GM23338 (cell line): ENCODE measurements at regions not wholly inside any gene's neighbourhood (a gene's known extent, or its start where the extent isn't known, plus 50 kb on each side); places are given as distances from the start of the nearest gene placed in this dataset.

Experiments used
- ATAC-seq: fragments of 200-7000 bp; cut with Tn5 transposase; 3 replicates; pipeline ENCODE4 v1.9.1; 2020
- DNase-seq: peaks from one replicate; pipeline ENCODE4 v3.0.0-alpha.2; 2015; ENCODE audit warnings: low spot score
- H2AFZ ChIP-seq: fragments of 200-600 bp; sonication (generic); 2 replicates; pipeline ENCODE4 v1.8.0; 2016; ENCODE audit warnings: antibody characterized with exemption, mild to moderate bottlenecking, moderate library complexity
- H3F3A ChIP-seq: fragments of 200-600 bp; sonication (generic); replicated peaks from 2 replicates; pipeline ENCODE4 v1.8.0; 2017; ENCODE audit warnings: antibody characterized with exemption, mixed run types, low read depth
- H3K27ac ChIP-seq: fragments of 200-600 bp; sonication (generic); 2 replicates; pipeline ENCODE4 v1.6.1; 2016; ENCODE audit warnings: low read depth
- H3K27me3 ChIP-seq: fragments of 200-600 bp; sonication (generic); 2 replicates; pipeline ENCODE4 v1.8.0; 2016; ENCODE audit warnings: mild to moderate bottlenecking, mixed run types, moderate library complexity; ENCODE audit not compliant: insufficient read depth
- H3K36me3 ChIP-seq: fragments of 200-600 bp; sonication (generic); 2 replicates; pipeline ENCODE4 v1.8.0; 2016; ENCODE audit warnings: mild to moderate bottlenecking; ENCODE audit not compliant: insufficient read depth
- H3K4me1 ChIP-seq: fragments of 200-600 bp; sonication (generic); 2 replicates; pipeline ENCODE4 v1.8.0; 2016; ENCODE audit warnings: mild to moderate bottlenecking, moderate library complexity; ENCODE audit not compliant: insufficient read depth
- H3K4me2 ChIP-seq: fragments of 200-600 bp; sonication (generic); 2 replicates; pipeline ENCODE4 v1.7.1; 2017; ENCODE audit warnings: mixed run types
- H3K4me3 ChIP-seq: fragments of 200-600 bp; sonication (generic); 2 replicates; pipeline ENCODE4 v1.6.1; 2016; ENCODE audit warnings: mixed run types
- H3K79me2 ChIP-seq: fragments of 200-600 bp; sonication (generic); replicated peaks from 2 replicates; pipeline ENCODE4 v1.8.0; 2017; ENCODE audit warnings: mild to moderate bottlenecking; ENCODE audit not compliant: insufficient read depth
- H3K9me2 ChIP-seq: fragments of 200-600 bp; sonication (generic); 2 replicates; pipeline ENCODE4 v1.8.0; 2017; ENCODE audit not compliant: insufficient read depth
- H4K20me1 ChIP-seq: fragments of 200-600 bp; sonication (generic); replicated peaks from 2 replicates; pipeline ENCODE4 v1.8.0; 2017; ENCODE audit warnings: mild to moderate bottlenecking; ENCODE audit not compliant: insufficient read depth
- H3K27ac Mint-ChIP-seq: 2 replicates; pipeline ENCODE4 v1.8.0; 2020; ENCODE audit warnings: inconsistent platforms, mild to moderate bottlenecking, moderate library complexity, mixed read lengths
- H3K27me3 Mint-ChIP-seq: 3 replicates; pipeline ENCODE4 v1.8.0; 2022; ENCODE audit warnings: low read depth, mild to moderate bottlenecking, moderate library complexity, mixed read lengths, inconsistent platforms; ENCODE audit not compliant: insufficient read depth, poor library complexity
- H3K36me3 Mint-ChIP-seq: 3 replicates; pipeline ENCODE4 v1.8.0; 2021; ENCODE audit warnings: low read depth, mild to moderate bottlenecking, inconsistent platforms, moderate library complexity, mixed read lengths
- H3K4me1 Mint-ChIP-seq: 3 replicates; pipeline ENCODE4 v1.8.0; 2020; ENCODE audit warnings: mild to moderate bottlenecking, inconsistent platforms, mixed read lengths
- H3K4me3 Mint-ChIP-seq: 3 replicates; pipeline ENCODE4 v1.8.0; 2021; ENCODE audit warnings: moderate library complexity, mild to moderate bottlenecking, inconsistent platforms, mixed read lengths
- H3K9me3 Mint-ChIP-seq: 3 replicates; pipeline ENCODE4 v1.8.0; 2020; ENCODE audit warnings: moderate library complexity, mild to moderate bottlenecking, inconsistent platforms, mixed read lengths
- CREB1 ChIP-seq: fragments of 250-450 bp; sonication (Bioruptor Pico); IDR thresholded peaks from 2 replicates; pipeline ENCODE4 v1.5.0; 2020; ENCODE audit warnings: low read depth, mild to moderate bottlenecking, moderate library complexity
- CTCF ChIP-seq, 2 experiments: fragments of 200-600 bp in 1 of 2; sonication (generic) in 1 of 2; conservative IDR thresholded peaks; 2 replicates each; pipeline versions ENCODE4 v1.5.1 to v1.6.1; 2016 to 2017; ENCODE audit warnings: antibody characterized with exemption in 2 of 2, low read depth in 2 of 2, mild to moderate bottlenecking in 2 of 2, moderate library complexity in 1 of 2
- EZH2 ChIP-seq: fragments of 200-600 bp; sonication (generic); IDR thresholded peaks from one replicate; pipeline ENCODE4 v1.8.0; 2017; ENCODE audit warnings: antibody characterized with exemption, mild to moderate bottlenecking, low read depth; ENCODE audit not compliant: unreplicated experiment
- EZH2phosphoT487 ChIP-seq: fragments of 200-600 bp; sonication (generic); IDR thresholded peaks from one replicate; pipeline ENCODE4 v1.8.1; 2018; ENCODE audit warnings: antibody characterized with exemption; ENCODE audit not compliant: unreplicated experiment
- JUNB ChIP-seq: IDR thresholded peaks from one replicate; pipeline ENCODE4 v1.6.1; 2016; ENCODE audit warnings: antibody characterized with exemption; ENCODE audit not compliant: unreplicated experiment
- NANOG ChIP-seq: IDR thresholded peaks from 2 replicates; pipeline ENCODE4 v1.6.1; 2016; ENCODE audit warnings: antibody characterized with exemption, borderline replicate concordance
- REST ChIP-seq: IDR thresholded peaks from one replicate; pipeline ENCODE4 v1.6.1; 2018; ENCODE audit warnings: antibody characterized with exemption; ENCODE audit not compliant: unreplicated experiment
- ZNF114 ChIP-seq: fragments of 250-450 bp; sonication (Bioruptor Pico); IDR thresholded peaks from 2 replicates; pipeline ENCODE4 v1.5.0; 2020; ENCODE audit warnings: mild to moderate bottlenecking, moderate library complexity
- ZNF331 ChIP-seq: fragments of 250-450 bp; sonication (Bioruptor Pico); IDR thresholded peaks from 2 replicates; pipeline ENCODE4 v1.5.0; 2020; ENCODE audit warnings: low read depth, mild to moderate bottlenecking, moderate library complexity
- TF ChIP-seq, protein P1 (sequence below): IDR thresholded peaks from 2 replicates; pipeline ENCODE4 v1.6.1; 2016; ENCODE audit warnings: antibody characterized with exemption

GRCh38 chr13:72656357-72656756 lies 71.1 kb downstream of the MZT1 start:
- Histone ChIP-seq H3K36me3 (no peaks in the 10 kb centered on the region), H3K79me2 (no peaks in the 10 kb centered on the region), H2AFZ (no peak overlapping the region), H3K4me3 (no peak overlapping the region), H3K4me1 (peaks cover 4% of the 10 kb centered on the region; the same call in 1 of the 2 replicates), H3K27ac (no peak overlapping the region), H4K20me1 (no peaks in the 10 kb centered on the region), H3K9me2 (no peaks in the 10 kb centered on the region; the same call in 1 of the 2 replicates), H3K4me2 (no peak overlapping the region), H3F3A (no peaks in the 10 kb centered on the region), H3K27me3 (no peaks in the 10 kb centered on the region)
- H3K4me3 Mint-ChIP-seq, result no peak overlapping the region
- peaks cover 3% of the 10 kb centered on the region; the same call in 2 of the 3 replicates for H3K4me1 Mint-ChIP-seq
- no peak for ATAC-seq
- H3K9me3 Mint-ChIP-seq, result peaks cover 2% of the 10 kb centered on the region; the same call in 2 of the 3 replicates
- H3K27me3 Mint-ChIP-seq, result peaks cover 2% of the 10 kb centered on the region
- DNase-seq, result no peak
- no peak for TF ChIP-seq EZH2phosphoT487
- TF ChIP-seq CREB1 (CRISPR knock-in tag), result no peak
- TF ChIP-seq CTCF (conservative IDR thresholded peaks at IDR 0.05; ENCODE audit: low read depth in 2 of 2), result no peak
- no peak for TF ChIP-seq JUNB
- TF ChIP-seq ZNF331 (CRISPR knock-in tag), result no peak
- no peak for TF ChIP-seq NANOG
- H3K27ac Mint-ChIP-seq, result no peak overlapping the region
- H3K36me3 Mint-ChIP-seq, result no peaks in the 10 kb centered on the region

DNA sequence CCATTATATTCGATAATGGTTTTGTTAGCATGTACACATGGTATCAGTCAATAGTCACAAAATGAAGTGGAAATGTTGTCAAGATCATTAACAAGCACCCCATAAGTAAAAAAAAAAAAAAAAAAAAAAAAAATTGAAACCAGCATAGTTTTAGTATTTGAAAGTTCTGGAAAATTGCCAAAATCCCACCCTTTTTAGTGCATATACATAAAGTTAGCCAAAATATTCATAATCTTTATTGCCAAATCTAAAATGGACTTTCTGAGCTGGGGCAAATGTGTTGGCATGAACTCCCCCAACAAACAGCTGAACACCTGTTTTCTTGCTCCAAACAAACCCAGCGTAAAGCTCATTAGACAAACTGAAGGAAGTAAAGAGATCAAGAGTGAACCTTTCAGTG lies 73.9 kb downstream of the MZT1 start:
- H3K27ac ChIP-seq, result no peak overlapping the region
- Mint-ChIP-seq H3K27me3 (peaks cover 2% of the 10 kb centered on the region), H3K4me3 (no peak overlapping the region), H3K36me3 (no peaks in the 10 kb centered on the region), H3K9me3 (peaks cover 2% of the 10 kb centered on the region; the same call in 2 of the 3 replicates), H3K27ac (no peak overlapping the region), H3K4me1 (peaks cover 3% of the 10 kb centered on the region; the same call in 1 of the 3 replicates)
- no peaks in the 10 kb centered on the region; the same call in 1 of the 2 replicates for H3K9me2 ChIP-seq
- no peak overlapping the region for H3K4me2 ChIP-seq
- H3K79me2 ChIP-seq, result no peaks in the 10 kb centered on the region
- no peak overlapping the region for H3K4me3 ChIP-seq
- ATAC-seq (no peak), DNase-seq (no peak)
- H2AFZ ChIP-seq, result no peak overlapping the region
- no peaks in the 10 kb centered on the region for H3K36me3 ChIP-seq
- H3F3A ChIP-seq, result no peaks in the 10 kb centered on the region
- H4K20me1 ChIP-seq, result no peaks in the 10 kb centered on the region
- no peaks in the 10 kb centered on the region for H3K4me1 ChIP-seq
- no peaks in the 10 kb centered on the region for H3K27me3 ChIP-seq
- TF ChIP-seq EZH2 (no peak), JUNB (no peak), ZNF331 (CRISPR knock-in tag) (no peak), CREB1 (CRISPR knock-in tag) (no peak), REST (no peak), ZNF114 (no peak)
- TF ChIP-seq, protein P1, sequence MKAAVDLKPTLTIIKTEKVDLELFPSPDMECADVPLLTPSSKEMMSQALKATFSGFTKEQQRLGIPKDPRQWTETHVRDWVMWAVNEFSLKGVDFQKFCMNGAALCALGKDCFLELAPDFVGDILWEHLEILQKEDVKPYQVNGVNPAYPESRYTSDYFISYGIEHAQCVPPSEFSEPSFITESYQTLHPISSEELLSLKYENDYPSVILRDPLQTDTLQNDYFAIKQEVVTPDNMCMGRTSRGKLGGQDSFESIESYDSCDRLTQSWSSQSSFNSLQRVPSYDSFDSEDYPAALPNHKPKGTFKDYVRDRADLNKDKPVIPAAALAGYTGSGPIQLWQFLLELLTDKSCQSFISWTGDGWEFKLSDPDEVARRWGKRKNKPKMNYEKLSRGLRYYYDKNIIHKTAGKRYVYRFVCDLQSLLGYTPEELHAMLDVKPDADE, result no peak
